ENCODE measurements at regions not wholly inside any gene's neighbourhood (a gene's known extent, or its start where the extent isn't known, plus 50 kb on each side); places are given as distances from the start of the nearest gene placed in this dataset.

DNA sequence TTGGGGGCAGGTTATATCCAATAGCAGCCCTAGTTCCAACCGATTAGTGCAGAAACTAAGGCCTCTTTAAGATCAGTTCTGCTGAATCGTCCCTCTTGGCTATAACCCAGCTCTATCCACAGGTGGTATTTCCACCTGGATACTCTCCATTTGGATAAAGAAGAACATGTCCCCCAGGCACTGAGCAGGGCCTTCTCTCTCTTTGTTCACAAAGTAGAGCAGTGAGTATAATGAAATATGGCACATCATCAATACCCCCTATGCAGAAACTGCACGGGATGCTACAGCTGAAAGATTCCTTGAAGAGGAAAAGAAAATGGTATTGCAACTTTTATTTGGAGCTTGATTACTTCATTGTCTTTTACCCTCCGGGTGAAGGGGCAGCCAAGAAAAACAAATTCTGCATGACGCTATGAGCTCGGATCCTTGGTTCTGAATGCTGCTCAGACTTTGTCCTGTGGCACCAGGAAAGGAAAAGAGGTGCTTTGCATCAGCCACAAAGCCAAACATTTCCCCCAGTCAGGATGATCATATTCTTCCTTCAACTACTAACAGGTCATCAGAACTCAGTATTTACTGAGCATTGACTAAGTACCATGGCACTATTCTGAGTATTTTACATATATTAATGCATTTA, 399.7 kb downstream of the NPIPA8 start:
- no peak overlapping the region for H3K4me3 ChIP-seq
- H3K9me3 ChIP-seq, result no peaks in the 10 kb centered on the region
- intact Hi-C loops (cut with DNase I; ENCODE audit: low total_unique reads) (no loop called here), in situ Hi-C loops (cut with MboI; ENCODE audit: low pct_ligation_motif_present in 1 of 4, low pct_unique_long_range_greater_than_20kb in 1 of 4, low sequenced_read_pairs in 3 of 4) (no loop called here)
- TF ChIP-seq POLR2A (IDR thresholded peaks at IDR 0.05) (no peak), POLR2AphosphoS5 (IDR thresholded peaks at IDR 0.05) (no peak)
- no peaks in the 10 kb centered on the region for H3K27me3 ChIP-seq
- no peak for DNase-seq
- no peaks in the 10 kb centered on the region for H3K36me3 ChIP-seq
- 57 to 80% methylated on average over 1 to 6 of the region's 6 CpGs for WGBS, 2 donors (ENCODE audit: low coverage in 1 of 2)
- H3K27ac ChIP-seq, result no peak overlapping the region
- no peaks in the 10 kb centered on the region for H3K4me1 ChIP-seq

- no peaks in the 10 kb centered on the region for H3K9me3 ChIP-seq
- H3K4me1 ChIP-seq, result no peaks in the 10 kb centered on the region
- in situ Hi-C loops (cut with MboI; ENCODE audit: low pct_ligation_motif_present in 1 of 4, low pct_unique_long_range_greater_than_20kb in 1 of 4, low sequenced_read_pairs in 3 of 4) (no loop called here), intact Hi-C loops (cut with DNase I; ENCODE audit: low total_unique reads) (no loop called here)
- 43 to 67% methylated on average over 1 of the region's 1 CpG for WGBS, 2 donors (ENCODE audit: low coverage in 1 of 2)
- TF ChIP-seq EP300 (IDR thresholded peaks at IDR 0.05; ENCODE audit: low read depth) (no peak), POLR2A (IDR thresholded peaks at IDR 0.05) (no peak), CTCF (IDR thresholded peaks at IDR 0.05) (no peak), POLR2AphosphoS5 (IDR thresholded peaks at IDR 0.05) (no peak)
- H3K4me3 ChIP-seq, result no peak overlapping the region
- no peak for DNase-seq
- H3K27ac ChIP-seq, result no peak overlapping the region
- no peaks in the 10 kb centered on the region for H3K36me3 ChIP-seq
- no peaks in the 10 kb centered on the region for H3K27me3 ChIP-seq
These were observed 406.3 kb downstream of the NPIPA8 start for GRCh38 chr16:17930280-17930679.

DNA sequence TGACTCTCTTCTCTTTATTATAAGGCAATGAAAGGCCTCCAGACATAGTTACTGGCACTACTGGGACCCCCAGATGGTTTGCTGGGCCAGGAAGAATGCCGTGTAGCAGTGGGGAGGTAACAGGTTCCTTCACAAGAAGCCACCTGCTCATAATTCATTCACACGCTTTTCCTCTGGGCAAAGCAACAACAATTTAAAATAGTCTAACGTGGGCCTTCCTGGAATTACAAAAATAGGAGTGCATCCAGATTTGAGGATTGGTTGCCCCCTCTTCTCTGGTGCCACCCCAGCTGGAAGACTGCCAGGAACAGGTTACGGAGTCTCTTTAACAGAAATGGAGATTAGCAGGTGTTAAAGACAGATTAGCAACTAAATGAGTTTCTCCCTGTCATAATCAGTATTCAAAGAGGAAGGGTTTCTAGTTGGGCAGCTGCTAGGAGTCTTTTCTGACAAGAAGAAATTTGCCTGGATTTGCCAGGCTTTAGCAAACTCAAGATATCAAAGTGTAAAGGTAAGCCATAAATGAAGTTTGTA, 409.6 kb downstream of the NPIPA8 start:
- intact Hi-C loops (cut with DNase I; ENCODE audit: low total_unique reads), result no loop called here
- H3K4me1 ChIP-seq, result no peaks in the 10 kb centered on the region
- no peaks in the 10 kb centered on the region for H3K9me3 ChIP-seq
- in situ Hi-C loops (cut with MboI; ENCODE audit: low pct_ligation_motif_present in 1 of 4, low pct_unique_long_range_greater_than_20kb in 1 of 4, low sequenced_read_pairs in 3 of 4), result no loop called here
- TF ChIP-seq EP300 (IDR thresholded peaks at IDR 0.05; ENCODE audit: low read depth), result no peak
- no peak for TF ChIP-seq POLR2AphosphoS5 (IDR thresholded peaks at IDR 0.05)
- TF ChIP-seq CTCF (IDR thresholded peaks at IDR 0.05), result no peak
- TF ChIP-seq POLR2A (IDR thresholded peaks at IDR 0.05), result no peak
- WGBS, 2 donors (ENCODE audit: low coverage in 1 of 2), result 63% methylated on average over 4 of the region's 4 CpGs; no CpG with 5 or more reads in 1 of the 2 donors
- H3K36me3 ChIP-seq, result no peaks in the 10 kb centered on the region
- no peaks in the 10 kb centered on the region for H3K27me3 ChIP-seq
- DNase-seq, result no peak
- no peak overlapping the region for H3K27ac ChIP-seq
- no peak overlapping the region for H3K4me3 ChIP-seq

DNA sequence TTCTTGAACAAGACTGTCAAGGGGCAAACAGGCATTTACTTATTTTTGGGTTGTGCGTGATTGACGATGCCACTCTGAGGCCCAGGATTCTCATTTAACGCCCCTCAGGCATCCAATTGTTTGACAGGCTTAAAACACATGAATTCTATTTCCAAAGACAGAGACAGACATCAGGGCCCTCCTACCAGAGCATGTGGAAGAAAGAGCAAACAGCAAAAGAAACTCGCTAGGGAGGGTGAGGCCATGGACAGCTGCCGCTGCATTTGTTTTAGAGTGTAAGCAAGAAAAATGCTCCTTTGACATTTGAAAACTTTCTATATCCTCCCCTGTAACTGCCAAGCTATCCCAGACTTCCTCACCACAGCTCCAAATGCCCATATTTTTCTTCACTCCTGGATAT, 410.1 kb downstream of the NPIPA8 start:
- in situ Hi-C loops (cut with MboI; ENCODE audit: low pct_ligation_motif_present in 1 of 4, low pct_unique_long_range_greater_than_20kb in 1 of 4, low sequenced_read_pairs in 3 of 4), result no loop called here

More for the DNA sequence above, 410.1 kb downstream of the NPIPA8 start:
- whole genome bisulfite sequencing, 2 donors (ENCODE audit: low coverage in 1 of 2), result 69 to 78% methylated on average over 5 of the region's 5 CpGs
- intact Hi-C loops (cut with DNase I; ENCODE audit: low total_unique reads), result no loop called here
- no peaks in the 10 kb centered on the region for H3K4me1 ChIP-seq
- H3K36me3 ChIP-seq, result no peaks in the 10 kb centered on the region
- H3K4me3 ChIP-seq, result no peak overlapping the region
- TF ChIP-seq CTCF (IDR thresholded peaks at IDR 0.05), result no peak
- no peak for TF ChIP-seq POLR2AphosphoS5 (IDR thresholded peaks at IDR 0.05)
- TF ChIP-seq EP300 (IDR thresholded peaks at IDR 0.05; ENCODE audit: low read depth), result no peak
- no peak for TF ChIP-seq POLR2A (IDR thresholded peaks at IDR 0.05)
- H3K27ac ChIP-seq, result no peak overlapping the region
- no peak for DNase-seq
- no peaks in the 10 kb centered on the region for H3K9me3 ChIP-seq
- H3K27me3 ChIP-seq, result no peaks in the 10 kb centered on the region
